Endothelial cell of umbilical vein (primary cell): ENCODE measurements at regions not wholly inside any gene's neighbourhood (a gene's known extent, or its start where the extent isn't known, plus 50 kb on each side); places are given as distances from the start of the nearest gene placed in this dataset.

Experiments
- BruUV-seq: library from RNA; stranded (reverse); fragments of 400-500 nt; replicated peaks from 2 replicates; lab custom pipeline; 2021; lab: Mats Ljungman, UMichigan
- CTCF ChIA-PET: fragments of 300-600, 350-600 bp; sonication (Branson Sonifier 250); formaldehyde crosslinking; loops from one replicate; lab custom pipeline; 2021; ENCODE audit warnings: antibody characterized with exemption, inconsistent platforms; lab: Charles Lee
- POLR2A ChIA-PET: fragments of 300-600, 350-600 bp; sonication (Branson Sonifier 250); formaldehyde crosslinking; loops from one replicate; lab custom pipeline; 2021; ENCODE audit warnings: antibody characterized with exemption, inconsistent platforms; lab: Charles Lee
- DNase-seq: peaks from one replicate; pipeline ENCODE4 v3.0.0-alpha.2; 2011; ENCODE audit warnings: low read depth, low spot score
- FAIRE-seq: peaks from 2 replicates; lab custom pipeline; 2011; peaks lifted over from hg19 to GRCh38; lab: Jason Lieb, UNC
- H2AFZ ChIP-seq: 2 replicates; pipeline ENCODE4 v1.6.0; 2012; ENCODE audit warnings: low read depth, low read length, control low read depth, inconsistent platforms
- H3K27ac ChIP-seq: 2 replicates; pipeline ENCODE4 v1.5.1; 2011; ENCODE audit warnings: low read depth, mild to moderate bottlenecking, control low read depth, low read length, moderate library complexity; ENCODE audit not compliant: insufficient read depth
- H3K27me3 ChIP-seq, 2 experiments: 2 replicates each; pipeline versions ENCODE4 v1.6.0 to v1.6.1; 2011; ENCODE audit warnings: low read length in 2 of 2, mixed read lengths in 1 of 2; ENCODE audit not compliant: control insufficient read depth in 2 of 2, insufficient read depth in 2 of 2
- H3K36me3 ChIP-seq, 2 experiments: 2 replicates in 1 of 2; 3 replicates in 1 of 2; pipeline ENCODE4 v1.5.1; 2011; ENCODE audit warnings: low read length in 2 of 2, mild to moderate bottlenecking in 1 of 2, moderate library complexity in 1 of 2; ENCODE audit not compliant: control insufficient read depth in 2 of 2, insufficient read depth in 2 of 2; ENCODE audit errors: extremely low read depth in 1 of 2
- H3K4me1 ChIP-seq: 3 replicates; pipeline ENCODE4 v1.5.1; 2011; ENCODE audit warnings: mild to moderate bottlenecking, low read length; ENCODE audit not compliant: control insufficient read depth, insufficient read depth; ENCODE audit errors: extremely low read depth
- H3K4me2 ChIP-seq: 2 replicates; pipeline ENCODE4 v1.6.1; 2011; ENCODE audit warnings: low read length, control low read depth, mixed read lengths; ENCODE audit not compliant: insufficient read depth
- H3K4me3 ChIP-seq, 3 experiments: fragments of 200-600 bp in 1 of 3; sonication (generic), shearing (Covaris generic) in 1 of 3; replicated peaks in 1 of 3; 2 replicates each; pipeline ENCODE4 v1.5.1; 2011 to 2016; ENCODE audit warnings: control low read depth in 3 of 3, low read length in 3 of 3, mild to moderate bottlenecking in 2 of 3, inconsistent platforms in 1 of 3, low read depth in 1 of 3, moderate library complexity in 1 of 3; ENCODE audit not compliant: insufficient read depth in 1 of 3
- H3K79me2 ChIP-seq: 2 replicates; pipeline ENCODE4 v1.6.0; 2012; ENCODE audit warnings: low read length, inconsistent platforms; ENCODE audit not compliant: control insufficient read depth, insufficient read depth
- H3K9ac ChIP-seq: replicated peaks from 2 replicates; pipeline ENCODE3; 2011; ENCODE audit warnings: low read length, control low read depth; ENCODE audit not compliant: insufficient read depth; ENCODE audit errors: extremely low read depth
- H3K9me1 ChIP-seq: replicated peaks from 3 replicates; pipeline ENCODE4 v1.6.0; 2011; ENCODE audit warnings: mild to moderate bottlenecking, low read length; ENCODE audit not compliant: control insufficient read depth, insufficient read depth; ENCODE audit errors: extremely low read depth
- H3K9me3 ChIP-seq: replicated peaks from 2 replicates; pipeline ENCODE4 v1.5.1; 2012; ENCODE audit warnings: low read length, inconsistent platforms; ENCODE audit not compliant: control insufficient read depth, insufficient read depth
- H4K20me1 ChIP-seq: replicated peaks from 2 replicates; pipeline ENCODE3; 2011; ENCODE audit warnings: mild to moderate bottlenecking, low read length; ENCODE audit not compliant: control insufficient read depth, insufficient read depth; ENCODE audit errors: extremely low read depth
- CTCF ChIP-seq, 2 donors: IDR thresholded peaks; 1 replicate in 1 of 2; 2 replicates in 1 of 2; pipeline ENCODE4 v1.5.1; 2011; ENCODE audit warnings: low read length in 2 of 2, mild to moderate bottlenecking in 2 of 2, moderate library complexity in 2 of 2, control low read depth in 1 of 2, inconsistent platforms in 1 of 2, low read depth in 1 of 2; ENCODE audit not compliant: insufficient read depth in 1 of 2; ENCODE audit errors: extremely low read depth in 1 of 2
- EZH2 ChIP-seq: IDR thresholded peaks from 2 replicates; pipeline ENCODE4 v1.6.1; 2012; ENCODE audit warnings: borderline replicate concordance, low read depth, mild to moderate bottlenecking, moderate library complexity, low read length, inconsistent platforms; ENCODE audit not compliant: severe bottlenecking
- GATA2 ChIP-seq: IDR thresholded peaks from 2 replicates; pipeline ENCODE4 v1.7.0; 2011; ENCODE audit warnings: low read depth, mild to moderate bottlenecking, moderate library complexity, mixed read lengths, low read length; ENCODE audit not compliant: insufficient read length, insufficient read depth
- JUN ChIP-seq: IDR thresholded peaks from 2 replicates; pipeline ENCODE4 v1.6.1; 2011; ENCODE audit warnings: borderline replicate concordance, low read depth; ENCODE audit not compliant: insufficient read length, insufficient read depth
- POLR2A ChIP-seq: IDR thresholded peaks from 2 replicates; pipeline ENCODE4 v1.6.1; 2012; ENCODE audit warnings: low read depth, mild to moderate bottlenecking, control low read depth, low read length
- POLR2AphosphoS5 ChIP-seq: IDR thresholded peaks from 2 replicates; pipeline ENCODE4 v1.6.1; 2012; ENCODE audit warnings: low read depth, mild to moderate bottlenecking, control low read depth, low read length, moderate library complexity; ENCODE audit not compliant: insufficient read depth
- dilution Hi-C: fragments of 300-500 bp; cut with MboI; formaldehyde crosslinking; loops from one replicate; pipeline ENCODE4 v1.15.0; 2019; ENCODE audit warnings: low sequenced_read_pairs; ENCODE audit not compliant: extremely low pct_ligation_motif_present
- intact Hi-C: fragments of 100-400 bp; cut with micrococcal nuclease; formaldehyde crosslinking; loops from one replicate; pipeline ENCODE4 v1.10.0; 2022

- H3K27ac ChIP-seq: no peak overlapping the region
- dilution Hi-C loops (no loop called here), intact Hi-C loops (no loop called here)
- no peaks in the 10 kb centered on the region for H3K9me3 ChIP-seq
- DNase-seq (no peak), FAIRE-seq (no peak)
- H3K9me1 ChIP-seq: no peaks in the 10 kb centered on the region
- H3K4me2 ChIP-seq: no peak overlapping the region
- no peaks in the 10 kb centered on the region for H4K20me1 ChIP-seq
- H2AFZ ChIP-seq: no peak overlapping the region
- BruUV-seq: no TSS peak
- H3K9ac ChIP-seq: no peak overlapping the region
- no peaks in the 10 kb centered on the region for H3K4me1 ChIP-seq
- H3K27me3 ChIP-seq: no peaks in the 10 kb centered on the region
- no peaks in the 10 kb centered on the region for H3K36me3 ChIP-seq
- no peak overlapping the region for H3K4me3 ChIP-seq
- CTCF ChIA-PET: no interaction called here
- no peaks in the 10 kb centered on the region for H3K79me2 ChIP-seq
- POLR2A ChIA-PET: no interaction called here
- TF ChIP-seq JUN: no peak
- TF ChIP-seq EZH2: no peak
- TF ChIP-seq GATA2: no peak
- no peak for TF ChIP-seq CTCF (IDR thresholded peaks at IDR 0.05; ENCODE audit: extremely low read depth in 1 of 2, insufficient read depth in 1 of 2, low read depth in 1 of 2, low read length in 2 of 2)
- TF ChIP-seq POLR2A: no peak
- TF ChIP-seq POLR2AphosphoS5: no peak
Observed at GRCh38 chr6:50110587-50110986, 60.9 kb upstream of the DEFB112 start.
